ENCODE measurements at regions not wholly inside any gene's neighbourhood (a gene's known extent, or its start where the extent isn't known, plus 50 kb on each side); places are given as distances from the start of the nearest gene placed in this dataset.

- TF ChIP-seq POLR2A (IDR thresholded peaks at IDR 0.05): no peak
- no peak for TF ChIP-seq CTCF (IDR thresholded peaks at IDR 0.05)
Observed at GRCh38 chr2:128738446-128739110, 419.9 kb upstream of the HS6ST1 start.

All from prostate gland (tissue), 2 donors.